Fibroblast of the aortic adventitia (primary cell): ENCODE measurements at regions not wholly inside any gene's neighbourhood (a gene's known extent, or its start where the extent isn't known, plus 50 kb on each side); places are given as distances from the start of the nearest gene placed in this dataset.

Experiments used
- DNase-seq: peaks from one replicate; pipeline ENCODE4 v3.0.0-alpha.2; 2010; ENCODE audit warnings: low read depth
- H3K4me3 ChIP-seq: 2 replicates; pipeline ENCODE4 v1.5.1; 2011; ENCODE audit warnings: low read depth, mild to moderate bottlenecking, control low read depth, low read length, moderate library complexity
- CTCF ChIP-seq: IDR thresholded peaks from 2 replicates; pipeline ENCODE4 v1.5.1; 2011; ENCODE audit warnings: mild to moderate bottlenecking, low read length, control low read depth, inconsistent platforms; ENCODE audit not compliant: insufficient read depth

GRCh38 chr9:95771556-95772246 is 103.8 kb upstream of the ERCC6L2 start:
- no peak for TF ChIP-seq CTCF
- H3K4me3 ChIP-seq = no peak overlapping the region
- DNase-seq = peak; percentile 18

DNA sequence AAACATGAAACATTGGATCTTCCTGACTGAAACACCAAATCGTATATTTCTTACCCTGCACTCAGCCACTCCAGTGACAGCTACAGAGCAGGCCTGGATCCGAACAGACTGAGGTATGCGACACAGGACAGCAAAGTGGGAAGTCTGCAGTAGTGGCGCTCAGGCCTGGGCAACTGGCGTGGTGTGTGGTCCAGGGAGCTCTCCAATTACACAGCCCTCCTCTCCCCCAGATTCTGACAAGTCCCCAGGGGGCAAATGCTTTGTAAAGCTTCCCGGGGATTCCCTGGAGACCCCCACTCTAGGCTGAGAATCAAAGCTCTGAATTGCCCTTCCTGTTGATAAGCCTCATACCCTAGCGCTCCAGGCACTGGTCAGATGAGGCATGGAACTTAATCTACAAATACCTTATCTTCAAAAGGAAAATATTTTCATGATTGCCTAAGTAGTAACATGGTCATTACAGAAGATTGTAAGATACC is 104.8 kb upstream of the ERCC6L2 start:
- no peak for TF ChIP-seq CTCF

GRCh38 chr9:95769909-95770433 is 105.5 kb upstream of the ERCC6L2 start:
- no peak overlapping the region for H3K4me3 ChIP-seq
- DNase-seq = no peak
- no peak for TF ChIP-seq CTCF

More for the DNA sequence above, 104.8 kb upstream of the ERCC6L2 start:
- H3K4me3 ChIP-seq = no peak overlapping the region
- DNase-seq = no peak

GRCh38 chr9:95769473-95769872 is 106.0 kb upstream of the ERCC6L2 start:
- no peak for DNase-seq
- H3K4me3 ChIP-seq = no peak overlapping the region
- no peak for TF ChIP-seq CTCF

- H3K4me3 ChIP-seq = no peak overlapping the region
- no peak for TF ChIP-seq CTCF
- DNase-seq = no peak
These were observed 108.6 kb upstream of the ERCC6L2 start for GRCh38 chr9:95766906-95767305.

DNA sequence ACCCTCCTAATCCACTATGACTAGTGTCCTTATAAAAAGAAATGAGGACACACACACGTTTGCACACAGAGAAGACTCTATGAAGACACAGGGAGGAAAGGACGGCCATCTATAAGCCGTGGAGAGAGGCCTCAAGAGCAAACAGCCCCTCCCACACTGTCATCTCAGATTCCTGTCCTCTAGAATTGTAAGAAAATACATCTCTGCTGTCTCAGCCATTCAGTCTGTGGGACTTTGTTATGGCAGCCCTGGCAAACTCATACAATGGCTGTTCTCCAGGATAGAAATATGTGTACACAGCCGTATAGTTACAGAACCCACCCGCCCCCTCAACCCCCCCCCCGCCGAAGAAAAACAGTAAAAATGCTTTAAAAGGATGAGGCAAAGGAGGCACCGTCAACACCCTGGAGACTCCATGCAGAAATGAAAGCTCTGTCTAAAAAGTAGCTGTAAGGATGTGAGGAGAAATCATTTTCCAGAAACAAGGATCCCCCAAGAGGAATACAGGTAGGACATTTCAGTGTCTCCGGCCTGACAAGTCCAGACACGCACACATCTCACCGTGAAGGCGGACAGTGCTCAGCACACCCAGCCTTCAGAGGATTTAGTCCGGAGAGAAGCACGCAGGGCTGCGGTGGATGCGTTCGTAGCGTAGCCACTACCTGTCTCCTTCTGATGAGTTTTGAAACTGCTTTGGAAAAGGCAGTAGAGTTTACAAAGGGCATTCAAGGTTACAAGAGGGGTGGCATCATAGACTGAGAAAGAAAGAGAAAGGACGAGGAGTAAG is 110.8 kb upstream of the ERCC6L2 start:
- no peak overlapping the region for H3K4me3 ChIP-seq
- no peak for DNase-seq
- TF ChIP-seq CTCF = no peak
